Trophoblast cell (in vitro differentiated cells and primary cell): ENCODE measurements at regions not wholly inside any gene's neighbourhood (a gene's known extent, or its start where the extent isn't known, plus 50 kb on each side); places are given as distances from the start of the nearest gene placed in this dataset.

Experiments used
- DNase-seq, 2 donors: peaks; one replicate each; pipeline ENCODE4 v3.0.0-alpha.2; 2016
- H2AFZ ChIP-seq: 2 replicates; pipeline ENCODE4 v1.6.1; 2013; ENCODE audit warnings: low read length, moderate library complexity, mild to moderate bottlenecking; ENCODE audit not compliant: insufficient read depth, poor library complexity
- H2AK5ac ChIP-seq: 2 replicates; pipeline ENCODE4 v1.6.1; 2013; ENCODE audit warnings: mild to moderate bottlenecking, low read length
- H2BK120ac ChIP-seq: 2 replicates; pipeline ENCODE4 v1.6.1; 2013; ENCODE audit warnings: low read length, mild to moderate bottlenecking, moderate library complexity; ENCODE audit not compliant: insufficient read depth, poor library complexity
- H2BK12ac ChIP-seq: 2 replicates; pipeline ENCODE4 v1.6.1; 2013; ENCODE audit warnings: mild to moderate bottlenecking, low read length, moderate library complexity
- H2BK5ac ChIP-seq: 2 replicates; pipeline ENCODE4 v1.6.1; 2013; ENCODE audit warnings: low read length, low read depth, moderate library complexity, mild to moderate bottlenecking; ENCODE audit not compliant: poor library complexity
- H3K14ac ChIP-seq: 2 replicates; pipeline ENCODE4 v1.6.1; 2013; ENCODE audit warnings: mild to moderate bottlenecking, low read length
- H3K18ac ChIP-seq: 2 replicates; pipeline ENCODE4 v1.6.1; 2013; ENCODE audit warnings: mild to moderate bottlenecking, low read length
- H3K23ac ChIP-seq: 2 replicates; pipeline ENCODE4 v1.6.1; 2013; ENCODE audit warnings: low read length
- H3K27ac ChIP-seq: 2 replicates; pipeline ENCODE4 v1.5.1; 2013; ENCODE audit warnings: low read depth, mild to moderate bottlenecking, inconsistent platforms, low read length, moderate library complexity
- H3K27me3 ChIP-seq: 2 replicates; pipeline ENCODE4 v1.6.1; 2013; ENCODE audit warnings: inconsistent platforms, mild to moderate bottlenecking, low read length, moderate library complexity; ENCODE audit not compliant: insufficient read depth
- H3K36me3 ChIP-seq, 2 experiments: 1 replicate in 1 of 2; 2 replicates in 1 of 2; pipeline ENCODE4 v1.6.1; 2013; ENCODE audit warnings: low read length in 2 of 2, mild to moderate bottlenecking in 2 of 2, moderate library complexity in 1 of 2; ENCODE audit not compliant: insufficient read depth in 2 of 2, control insufficient read depth in 1 of 2
- H3K4ac ChIP-seq: 2 replicates; pipeline ENCODE4 v1.6.1; 2013; ENCODE audit warnings: low read depth, mild to moderate bottlenecking, low read length, moderate library complexity
- H3K4me1 ChIP-seq, 2 experiments: 1 replicate in 1 of 2; 2 replicates in 1 of 2; pipeline ENCODE4 v1.6.1; 2013; ENCODE audit warnings: low read length in 2 of 2, mild to moderate bottlenecking in 2 of 2, moderate library complexity in 1 of 2; ENCODE audit not compliant: insufficient read depth in 2 of 2, control insufficient read depth in 1 of 2
- H3K4me2 ChIP-seq: 2 replicates; pipeline ENCODE4 v1.6.1; 2013; ENCODE audit warnings: inconsistent platforms, mild to moderate bottlenecking, low read length, moderate library complexity
- H3K4me3 ChIP-seq: 2 replicates; pipeline ENCODE4 v1.5.1; 2013; ENCODE audit warnings: mild to moderate bottlenecking, low read depth, low read length, inconsistent platforms
- H3K79me1 ChIP-seq: one replicate; pipeline ENCODE4 v1.6.1; 2013; ENCODE audit warnings: low read length
- H3K79me2 ChIP-seq: 2 replicates; pipeline ENCODE4 v1.6.1; 2013; ENCODE audit warnings: low read length, mild to moderate bottlenecking; ENCODE audit not compliant: control insufficient read depth, insufficient read depth, poor library complexity
- H3K9ac ChIP-seq: 2 replicates; pipeline ENCODE4 v1.6.1; 2013; ENCODE audit warnings: mild to moderate bottlenecking, low read length
- H3K9me3 ChIP-seq: 2 replicates; pipeline ENCODE4 v1.6.1; 2013; ENCODE audit warnings: low read depth, mild to moderate bottlenecking, control low read depth, inconsistent platforms, low read length; ENCODE audit not compliant: insufficient read depth
- H4K12ac ChIP-seq: 2 replicates; pipeline ENCODE4 v1.6.1; 2013; ENCODE audit warnings: low read depth, mild to moderate bottlenecking, low read length, moderate library complexity
- H4K8ac ChIP-seq: 2 replicates; pipeline ENCODE4 v1.6.1; 2013; ENCODE audit warnings: low read depth, mild to moderate bottlenecking, low read length, moderate library complexity
- H4K91ac ChIP-seq: one replicate; pipeline ENCODE4 v1.6.1; 2013; ENCODE audit warnings: low read depth, mild to moderate bottlenecking, low read length, moderate library complexity
- WGBS: extraction: QIAGEN DNeasy Blood & Tissue Kit; methylation state at CpG from one replicate; pipeline ENCODE4 v1.1.7; 2013; ENCODE audit warnings: missing lambda C conversion rate; ENCODE audit not compliant: insufficient read length, insufficient coverage; ENCODE audit errors: extremely low coverage; 5-methylcytosine and 5-hydroxymethylcytosine counted together

DNA sequence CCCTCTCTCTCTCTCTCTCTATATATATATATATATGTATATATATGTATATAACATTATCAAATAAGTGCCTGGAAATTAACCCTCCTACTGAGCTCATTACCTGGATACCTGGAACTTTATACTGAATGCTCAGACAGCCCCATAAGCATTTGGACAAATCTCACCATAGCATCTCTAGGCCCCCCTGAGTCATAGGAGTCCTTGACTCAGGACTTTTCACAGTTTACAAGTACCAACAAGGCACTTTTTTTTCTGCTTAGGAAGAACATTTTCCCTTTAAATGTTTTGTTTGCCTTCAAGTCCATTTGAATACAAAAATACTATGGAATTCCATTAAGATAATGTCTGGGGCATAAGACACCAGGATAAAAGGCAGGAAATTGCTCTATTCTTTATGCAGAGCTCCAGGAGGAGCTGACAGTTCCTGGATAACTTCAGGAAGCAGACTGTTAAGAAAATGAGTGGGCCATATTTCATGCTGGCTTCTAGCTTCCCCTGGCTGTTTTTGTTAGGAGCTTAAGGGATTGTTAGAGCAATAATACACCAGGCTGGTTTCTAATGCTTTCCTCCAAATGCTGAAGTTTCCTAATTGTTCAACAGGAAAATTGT is 171.7 kb upstream of the ASIC2 start:
- Histone ChIP-seq H3K4me1 (peaks cover 9 to 13% of the 10 kb centered on the region in 2 experiments), H3K18ac (no peak overlapping the region), H2BK12ac (no peak overlapping the region)

DNA sequence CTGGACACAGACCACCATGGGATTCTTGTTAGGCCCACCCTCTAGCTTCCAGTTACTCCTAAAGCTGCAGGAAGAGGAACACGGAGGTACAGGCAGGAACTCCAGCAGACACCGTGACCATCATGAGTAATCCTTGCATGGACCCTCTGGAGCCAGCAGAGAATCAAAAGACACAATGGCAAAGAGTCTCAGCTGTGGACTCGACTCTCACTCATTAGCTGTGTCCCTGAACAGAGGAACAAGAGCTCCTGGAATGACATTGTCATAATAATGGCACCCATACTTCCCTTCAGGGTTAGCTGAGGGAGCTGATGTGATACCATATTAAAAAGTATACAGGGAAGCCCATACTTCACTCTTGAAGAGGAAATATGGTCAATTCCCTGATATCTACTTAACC is 176.3 kb upstream of the ASIC2 start:
- H2BK12ac ChIP-seq: peak overlapping the region; percentile 19
- H2AK5ac ChIP-seq: peak overlapping the region; percentile 34
- no peaks in the 10 kb centered on the region for H3K27me3 ChIP-seq
- no peak overlapping the region for H3K23ac ChIP-seq
- no peaks in the 10 kb centered on the region for H3K79me2 ChIP-seq
- H4K12ac ChIP-seq: no peak overlapping the region
- H3K27ac ChIP-seq: no peak overlapping the region
- H2BK5ac ChIP-seq: no peak overlapping the region
- no peak overlapping the region for H3K9ac ChIP-seq
- no peak overlapping the region for H4K8ac ChIP-seq
- H3K36me3 ChIP-seq: no peaks in the 10 kb centered on the region
- no peak overlapping the region for H2AFZ ChIP-seq
- no peak overlapping the region for H3K4me3 ChIP-seq
- H4K91ac ChIP-seq: peak overlapping the region; percentile 2
- H3K4me1 ChIP-seq: peaks cover 6 to 7% of the 10 kb centered on the region in 2 experiments
- DNase-seq: no peak
- H3K18ac ChIP-seq: no peak overlapping the region
- H3K4ac ChIP-seq: no peak overlapping the region
- H2BK120ac ChIP-seq: peak overlapping the region; percentile 49
- no peak overlapping the region for H3K4me2 ChIP-seq
- WGBS: no CpG with 5 or more reads among the region's 3 CpGs
- H3K14ac ChIP-seq: no peak overlapping the region
- H3K9me3 ChIP-seq: no peaks in the 10 kb centered on the region
- H3K79me1 ChIP-seq: peaks cover 4% of the 10 kb centered on the region

More for the DNA sequence above, 171.7 kb upstream of the ASIC2 start:
- no peak overlapping the region for H3K4ac ChIP-seq
- H2AFZ ChIP-seq: no peak overlapping the region
- H4K12ac ChIP-seq: no peak overlapping the region
- peak overlapping the region; percentile 45 for H3K27ac ChIP-seq
- no peak overlapping the region for H3K9ac ChIP-seq
- H3K79me1 ChIP-seq: peaks cover 4% of the 10 kb centered on the region
- H3K79me2 ChIP-seq: no peaks in the 10 kb centered on the region
- DNase-seq: no peak
- H2AK5ac ChIP-seq: no peak overlapping the region
- no peak overlapping the region for H2BK120ac ChIP-seq
- H3K4me2 ChIP-seq: no peak overlapping the region
- H3K27me3 ChIP-seq: no peaks in the 10 kb centered on the region
- H3K36me3 ChIP-seq: no peaks in the 10 kb centered on the region
- H3K14ac ChIP-seq: no peak overlapping the region
- no peak overlapping the region for H4K8ac ChIP-seq
- no peak overlapping the region for H2BK5ac ChIP-seq
- no peak overlapping the region for H3K23ac ChIP-seq
- H4K91ac ChIP-seq: no peak overlapping the region
- H3K4me3 ChIP-seq: no peak overlapping the region
- H3K9me3 ChIP-seq: no peaks in the 10 kb centered on the region

DNA sequence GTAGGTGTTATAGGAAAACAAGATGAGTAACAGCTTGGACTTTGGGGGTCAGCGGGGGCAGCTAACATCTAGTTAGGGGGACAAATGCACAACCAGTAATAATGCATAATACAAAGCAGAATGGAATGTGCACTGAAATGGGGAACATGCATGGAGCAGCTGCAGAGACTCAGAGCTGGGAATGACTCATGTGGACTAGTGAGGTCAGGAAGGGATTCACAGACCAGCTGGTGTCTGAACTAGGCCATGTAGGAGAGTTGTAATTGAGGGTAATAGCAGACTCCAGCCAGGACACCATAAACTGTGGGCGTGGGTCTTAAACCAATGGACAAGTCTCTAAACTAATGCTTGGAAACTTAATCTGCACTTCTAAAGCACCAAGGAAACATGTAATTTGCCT is 176.8 kb upstream of the ASIC2 start:
- Histone ChIP-seq H4K12ac (no peak overlapping the region), H3K4me2 (no peak overlapping the region), H3K79me1 (peaks cover 4% of the 10 kb centered on the region), H3K36me3 (no peaks in the 10 kb centered on the region), H2BK12ac (no peak overlapping the region), H2AFZ (no peak overlapping the region), H2BK5ac (no peak overlapping the region), H3K27me3 (no peaks in the 10 kb centered on the region), H3K79me2 (no peaks in the 10 kb centered on the region), H3K4me1 (peaks cover 6 to 7% of the 10 kb centered on the region in 2 experiments), H3K23ac (no peak overlapping the region), H2AK5ac (no peak overlapping the region), H3K27ac (no peak overlapping the region), H3K9me3 (no peaks in the 10 kb centered on the region), H3K9ac (no peak overlapping the region), H4K8ac (no peak overlapping the region), H2BK120ac (no peak overlapping the region), H3K18ac (no peak overlapping the region), H3K4me3 (no peak overlapping the region), H3K14ac (no peak overlapping the region), H3K4ac (no peak overlapping the region), H4K91ac (no peak overlapping the region)
- peak; percentile 71 to 81 for DNase-seq
- no CpG with 5 or more reads among the region's 2 CpGs for WGBS

DNA sequence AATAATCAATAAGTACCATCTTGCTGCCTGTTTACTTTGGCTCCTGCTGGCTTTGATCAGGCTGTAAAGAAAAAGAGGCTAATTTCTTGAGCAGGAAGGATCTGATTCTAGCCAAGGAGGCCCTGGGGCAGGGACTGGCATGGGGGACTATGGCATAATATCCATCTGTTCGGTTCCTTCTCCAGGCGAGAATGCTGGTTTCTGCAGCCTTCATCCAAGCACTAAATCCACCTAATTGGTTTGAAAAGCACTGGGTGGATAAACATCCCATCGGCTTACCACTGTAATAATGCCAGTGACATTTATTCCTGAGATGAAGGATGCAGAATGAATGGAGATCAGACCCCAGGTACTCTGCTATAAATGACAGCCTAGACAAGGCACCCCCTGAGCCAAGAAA is 180.0 kb upstream of the ASIC2 start:
- WGBS: no CpG with 5 or more reads among the region's 3 CpGs
- H3K4ac ChIP-seq: no peak overlapping the region

More for the DNA sequence above, 180.0 kb upstream of the ASIC2 start:
- H3K27ac ChIP-seq: no peak overlapping the region
- no peak overlapping the region for H2AK5ac ChIP-seq
- H3K4me3 ChIP-seq: no peak overlapping the region
- H3K14ac ChIP-seq: no peak overlapping the region
- no peaks in the 10 kb centered on the region for H3K36me3 ChIP-seq
- H3K79me2 ChIP-seq: no peaks in the 10 kb centered on the region
- DNase-seq: no peak
- H3K4me1 ChIP-seq: peaks cover 4 to 7% of the 10 kb centered on the region in 2 experiments
- no peaks in the 10 kb centered on the region for H3K9me3 ChIP-seq
- no peaks in the 10 kb centered on the region for H3K79me1 ChIP-seq
- no peak overlapping the region for H2BK5ac ChIP-seq
- peaks cover 2% of the 10 kb centered on the region for H3K27me3 ChIP-seq
- no peak overlapping the region for H3K18ac ChIP-seq
- H3K4me2 ChIP-seq: no peak overlapping the region
- no peak overlapping the region for H3K9ac ChIP-seq
- H4K12ac ChIP-seq: no peak overlapping the region
- H2BK12ac ChIP-seq: no peak overlapping the region
- no peak overlapping the region for H2BK120ac ChIP-seq
- no peak overlapping the region for H2AFZ ChIP-seq
- H4K8ac ChIP-seq: no peak overlapping the region
- H3K23ac ChIP-seq: no peak overlapping the region
- no peak overlapping the region for H4K91ac ChIP-seq
